Suprapubic skin (tissue), 4 donors: ENCODE measurements at regions not wholly inside any gene's neighbourhood (a gene's known extent, or its start where the extent isn't known, plus 50 kb on each side); places are given as distances from the start of the nearest gene placed in this dataset.
A peak's percentile ranks its signal among the peaks of the same experiment; 100 is the strongest.

Experiments used
- DNase-seq, 2 donors: peaks; one replicate each; pipeline ENCODE4 v3.0.0-alpha.2; 2019; ENCODE audit warnings: low spot score in 2 of 2
- H3K27ac ChIP-seq: fragments of 200-600 bp; sonication (generic); one replicate; pipeline ENCODE4 v1.5.1; 2019
- H3K27me3 ChIP-seq: fragments of 200-600 bp; sonication (generic); one replicate; pipeline ENCODE4 v1.5.1; 2019
- H3K36me3 ChIP-seq: fragments of 200-600 bp; sonication (generic); one replicate; pipeline ENCODE4 v1.5.1; 2019
- H3K4me1 ChIP-seq: fragments of 200-600 bp; sonication (generic); one replicate; pipeline ENCODE4 v1.5.1; 2019
- H3K4me3 ChIP-seq: fragments of 200-600 bp; sonication (generic); one replicate; pipeline ENCODE4 v1.5.1; 2019; ENCODE audit warnings: mild to moderate bottlenecking
- H3K9me3 ChIP-seq: fragments of 200-600 bp; sonication (generic); one replicate; pipeline ENCODE4 v1.5.1; 2019
- EP300 ChIP-seq: sonication (generic); formaldehyde crosslinking; IDR thresholded peaks from one replicate; pipeline ENCODE4 v1.6.1; 2017; ENCODE audit warnings: antibody characterized with exemption
- POLR2A ChIP-seq, 2 donors: fragments of 450-650 bp; IDR thresholded peaks; one replicate each; pipeline ENCODE4 v1.6.1; 2017; ENCODE audit warnings: antibody characterized with exemption in 2 of 2, mild to moderate bottlenecking in 2 of 2, moderate library complexity in 2 of 2
- POLR2AphosphoS5 ChIP-seq, 3 donors: sonication (generic); formaldehyde crosslinking; IDR thresholded peaks; one replicate each; pipeline ENCODE4 v1.6.1; 2017; ENCODE audit warnings: antibody characterized with exemption in 3 of 3
- WGBS: methylation state at CpG from one replicate; pipeline ENCODE4 v1.1.5; 2018; 5-methylcytosine and 5-hydroxymethylcytosine counted together
- TF ChIP-seq, protein P1 (sequence below), 2 donors: fragments of 200-600 bp in 1 of 2; fragments of 450-650 bp in 1 of 2; sonication (generic) in 1 of 2; IDR thresholded peaks; one replicate each; pipeline ENCODE4 v1.5.1; 2016 to 2019; ENCODE audit warnings: antibody characterized with exemption in 2 of 2, mild to moderate bottlenecking in 1 of 2, moderate library complexity in 1 of 2

DNA sequence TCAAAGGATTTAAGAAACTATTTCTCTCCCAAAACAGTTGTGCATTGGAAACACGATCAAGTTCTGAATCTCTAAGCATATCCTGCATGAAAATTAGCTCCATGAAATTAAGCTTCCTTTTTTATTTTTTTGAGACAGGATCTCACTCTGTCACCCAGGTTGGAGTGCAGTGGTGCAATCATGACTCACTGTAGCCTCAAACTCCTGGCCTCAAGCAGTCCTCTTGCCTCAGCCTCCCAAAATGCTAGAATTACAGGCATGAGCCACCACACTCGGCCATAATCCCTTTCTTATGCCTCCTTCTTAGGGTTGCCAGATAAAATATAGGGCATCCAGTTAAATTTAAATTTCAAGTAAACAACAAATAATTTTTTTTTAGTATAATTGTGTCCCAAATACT, 124.4 kb downstream of the ARL4C start:
- DNase-seq, result no peak
- Histone ChIP-seq H3K36me3 (no peaks in the 10 kb centered on the region), H3K27ac (peak overlapping the region; percentile 62), H3K4me1 (peaks cover 76% of the 10 kb centered on the region), H3K27me3 (no peaks in the 10 kb centered on the region), H3K9me3 (no peaks in the 10 kb centered on the region), H3K4me3 (no peak overlapping the region)
- 57% methylated on average over 2 of the region's 2 CpGs for WGBS
- TF ChIP-seq, protein P1, sequence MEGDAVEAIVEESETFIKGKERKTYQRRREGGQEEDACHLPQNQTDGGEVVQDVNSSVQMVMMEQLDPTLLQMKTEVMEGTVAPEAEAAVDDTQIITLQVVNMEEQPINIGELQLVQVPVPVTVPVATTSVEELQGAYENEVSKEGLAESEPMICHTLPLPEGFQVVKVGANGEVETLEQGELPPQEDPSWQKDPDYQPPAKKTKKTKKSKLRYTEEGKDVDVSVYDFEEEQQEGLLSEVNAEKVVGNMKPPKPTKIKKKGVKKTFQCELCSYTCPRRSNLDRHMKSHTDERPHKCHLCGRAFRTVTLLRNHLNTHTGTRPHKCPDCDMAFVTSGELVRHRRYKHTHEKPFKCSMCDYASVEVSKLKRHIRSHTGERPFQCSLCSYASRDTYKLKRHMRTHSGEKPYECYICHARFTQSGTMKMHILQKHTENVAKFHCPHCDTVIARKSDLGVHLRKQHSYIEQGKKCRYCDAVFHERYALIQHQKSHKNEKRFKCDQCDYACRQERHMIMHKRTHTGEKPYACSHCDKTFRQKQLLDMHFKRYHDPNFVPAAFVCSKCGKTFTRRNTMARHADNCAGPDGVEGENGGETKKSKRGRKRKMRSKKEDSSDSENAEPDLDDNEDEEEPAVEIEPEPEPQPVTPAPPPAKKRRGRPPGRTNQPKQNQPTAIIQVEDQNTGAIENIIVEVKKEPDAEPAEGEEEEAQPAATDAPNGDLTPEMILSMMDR (IDR thresholded peaks at IDR 0.05), result no peak
- TF ChIP-seq POLR2A (IDR thresholded peaks at IDR 0.05) (no peak), EP300 (no peak), POLR2AphosphoS5 (IDR thresholded peaks at IDR 0.05) (no peak)

DNA sequence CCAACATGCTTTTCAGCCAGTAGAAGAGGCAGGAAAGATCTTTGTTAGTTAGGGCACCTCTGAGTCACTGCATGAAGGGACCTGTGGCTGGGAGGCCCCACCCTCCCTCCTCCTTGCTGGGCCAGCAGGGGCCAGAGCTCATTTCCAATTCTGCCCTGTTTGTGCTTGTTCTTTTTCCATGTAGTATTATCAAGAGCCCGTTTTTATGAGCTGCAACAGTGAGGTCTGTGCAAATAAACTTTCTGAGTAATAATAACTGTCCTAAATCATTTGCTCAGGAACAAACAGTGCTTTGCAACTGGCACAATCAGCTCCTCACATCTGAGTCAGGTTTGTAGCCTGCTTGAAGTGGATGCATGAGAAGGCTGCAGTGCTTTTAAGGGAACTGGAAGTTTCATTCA, 128.0 kb downstream of the ARL4C start:
- TF ChIP-seq POLR2A (IDR thresholded peaks at IDR 0.05) (no peak), EP300 (no peak), POLR2AphosphoS5 (IDR thresholded peaks at IDR 0.05) (peak in 1 of 3 donors; percentile 63)
- TF ChIP-seq, protein P1 (IDR thresholded peaks at IDR 0.05), result no peak
- no peaks in the 10 kb centered on the region for H3K36me3 ChIP-seq
- no peak for DNase-seq
- H3K27ac ChIP-seq, result peak overlapping the region; percentile 90
- 17% methylated on average over 1 of the region's 1 CpG for WGBS
- H3K27me3 ChIP-seq, result no peaks in the 10 kb centered on the region
- H3K9me3 ChIP-seq, result no peaks in the 10 kb centered on the region
- H3K4me3 ChIP-seq, result no peak overlapping the region
- peaks cover 69% of the 10 kb centered on the region for H3K4me1 ChIP-seq

DNA sequence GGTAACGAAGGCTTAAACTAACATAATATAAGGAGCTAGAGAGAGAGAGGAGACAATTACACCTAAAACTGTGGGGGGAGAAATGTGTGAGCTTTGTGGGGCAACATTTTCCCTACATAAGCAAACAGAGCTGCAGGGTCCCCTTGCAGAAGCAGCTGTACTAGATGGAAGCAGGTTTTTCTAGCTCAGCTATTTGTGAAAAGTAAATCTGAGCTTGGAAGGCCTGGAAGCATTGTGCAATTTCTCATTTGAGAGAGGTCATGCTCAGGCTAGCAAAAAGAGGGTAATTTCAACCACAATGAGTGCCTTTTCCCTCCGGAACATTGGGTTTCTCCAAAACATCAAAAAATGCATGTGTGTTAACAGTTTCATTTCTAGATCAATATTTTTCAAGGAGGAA, 130.0 kb downstream of the ARL4C start:
- Histone ChIP-seq H3K4me1 (peaks cover 59% of the 10 kb centered on the region), H3K36me3 (no peaks in the 10 kb centered on the region), H3K9me3 (no peaks in the 10 kb centered on the region), H3K27ac (peak overlapping the region; percentile 90), H3K27me3 (no peaks in the 10 kb centered on the region), H3K4me3 (no peak overlapping the region)
- TF ChIP-seq POLR2A (IDR thresholded peaks at IDR 0.05), result no peak
- peak in 2 of 3 donors; percentile 10 to 33 for TF ChIP-seq POLR2AphosphoS5 (IDR thresholded peaks at IDR 0.05)
- TF ChIP-seq, protein P1 (IDR thresholded peaks at IDR 0.05), result no peak
- DNase-seq, result no peak
- WGBS, result 46% methylated on average over 2 of the region's 2 CpGs

DNA sequence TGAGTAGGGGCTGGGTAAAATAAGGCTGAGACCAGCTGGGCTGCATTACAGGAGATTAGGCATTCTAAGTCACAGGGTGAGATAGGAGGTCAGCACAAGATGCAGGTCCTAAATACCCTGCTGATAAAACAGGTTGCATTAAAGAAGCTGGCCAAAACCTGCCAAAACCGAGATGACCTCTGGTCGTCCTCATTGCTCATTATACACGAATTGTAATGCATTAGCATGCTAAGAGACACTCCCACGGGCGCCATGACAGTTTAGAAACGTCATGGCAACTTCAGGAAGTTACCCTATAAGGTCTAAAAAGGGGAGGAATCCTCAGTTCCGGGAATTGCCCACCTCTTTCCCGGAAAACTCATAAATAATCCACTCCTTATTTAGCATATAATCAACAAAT, 132.2 kb downstream of the ARL4C start:
- no peak for TF ChIP-seq POLR2A (IDR thresholded peaks at IDR 0.05)
- no peak for TF ChIP-seq POLR2AphosphoS5 (IDR thresholded peaks at IDR 0.05)
- TF ChIP-seq, protein P1 (IDR thresholded peaks at IDR 0.05), result no peak

DNA sequence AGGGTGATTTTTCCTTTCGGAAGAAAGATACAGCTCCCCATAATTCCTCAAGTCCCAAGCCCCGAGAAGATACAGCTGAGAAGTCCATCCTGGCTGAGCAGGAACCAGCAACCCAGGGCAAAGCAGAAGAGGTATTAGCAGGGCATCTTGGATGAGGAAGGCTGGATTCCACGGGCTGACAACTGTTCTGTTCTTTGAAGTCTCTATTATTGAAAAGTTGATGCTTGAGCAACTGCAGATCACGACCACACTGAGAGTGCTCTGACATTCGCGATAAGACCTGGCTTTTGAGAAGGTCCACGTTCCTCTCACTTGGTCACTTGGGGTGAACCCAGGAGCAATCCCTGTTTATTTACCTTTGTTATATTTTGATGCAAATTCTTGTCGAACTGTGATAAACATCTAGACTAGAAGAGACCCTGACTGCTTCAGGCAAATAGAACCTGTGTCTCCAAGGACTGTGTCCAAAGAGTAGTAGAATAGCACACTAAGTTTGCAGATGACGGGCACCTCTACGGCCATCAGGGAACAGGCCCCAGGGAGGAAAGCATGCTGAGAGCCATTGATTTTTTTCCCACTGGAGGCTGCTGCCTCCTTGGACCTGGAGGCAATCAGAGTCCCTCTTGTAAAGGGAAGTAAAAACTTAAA, 133.1 kb downstream of the ARL4C start:
- H3K4me1 ChIP-seq, result peaks cover 38% of the 10 kb centered on the region
- H3K27ac ChIP-seq, result peak overlapping the region; percentile 27
- no peaks in the 10 kb centered on the region for H3K27me3 ChIP-seq
- no peak for DNase-seq
- H3K9me3 ChIP-seq, result no peaks in the 10 kb centered on the region
- no peak for TF ChIP-seq POLR2A (IDR thresholded peaks at IDR 0.05)
- TF ChIP-seq, protein P1 (IDR thresholded peaks at IDR 0.05), result no peak
- H3K36me3 ChIP-seq, result no peaks in the 10 kb centered on the region
- 71% methylated on average over 10 of the region's 10 CpGs for WGBS
- no peak overlapping the region for H3K4me3 ChIP-seq

More for the DNA sequence above, 132.2 kb downstream of the ARL4C start:
- no peak for DNase-seq
- H3K27me3 ChIP-seq, result no peaks in the 10 kb centered on the region
- peaks cover 46% of the 10 kb centered on the region for H3K4me1 ChIP-seq
- no peaks in the 10 kb centered on the region for H3K36me3 ChIP-seq
- 80% methylated on average over 8 of the region's 8 CpGs for WGBS
- no peak overlapping the region for H3K4me3 ChIP-seq
- H3K9me3 ChIP-seq, result no peaks in the 10 kb centered on the region
- H3K27ac ChIP-seq, result no peak overlapping the region
